ENCODE measurements at regions not wholly inside any gene's neighbourhood (a gene's known extent, or its start where the extent isn't known, plus 50 kb on each side); places are given as distances from the start of the nearest gene placed in this dataset.

DNA sequence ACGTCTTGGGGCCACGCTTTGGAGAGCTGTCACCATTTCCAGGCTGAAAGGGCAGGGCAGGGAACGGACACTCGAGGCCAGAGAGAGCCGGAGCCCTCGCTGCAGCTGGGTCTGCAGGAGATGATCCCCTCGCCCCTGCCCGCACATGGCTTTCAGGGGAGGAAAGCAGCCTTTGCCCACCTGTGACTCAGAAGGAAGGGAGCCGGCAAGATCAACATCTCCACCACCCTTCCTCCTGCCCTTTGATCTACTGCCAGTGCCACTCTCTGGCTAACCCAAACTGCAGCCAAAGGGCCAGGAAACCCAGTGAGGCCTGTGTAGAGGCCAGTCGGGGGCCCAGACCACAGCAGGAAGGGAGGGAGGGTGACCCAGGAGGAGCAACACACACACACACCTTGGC is 137.1 kb upstream of the ERCC6L2 start:
- TF ChIP-seq, protein P1, sequence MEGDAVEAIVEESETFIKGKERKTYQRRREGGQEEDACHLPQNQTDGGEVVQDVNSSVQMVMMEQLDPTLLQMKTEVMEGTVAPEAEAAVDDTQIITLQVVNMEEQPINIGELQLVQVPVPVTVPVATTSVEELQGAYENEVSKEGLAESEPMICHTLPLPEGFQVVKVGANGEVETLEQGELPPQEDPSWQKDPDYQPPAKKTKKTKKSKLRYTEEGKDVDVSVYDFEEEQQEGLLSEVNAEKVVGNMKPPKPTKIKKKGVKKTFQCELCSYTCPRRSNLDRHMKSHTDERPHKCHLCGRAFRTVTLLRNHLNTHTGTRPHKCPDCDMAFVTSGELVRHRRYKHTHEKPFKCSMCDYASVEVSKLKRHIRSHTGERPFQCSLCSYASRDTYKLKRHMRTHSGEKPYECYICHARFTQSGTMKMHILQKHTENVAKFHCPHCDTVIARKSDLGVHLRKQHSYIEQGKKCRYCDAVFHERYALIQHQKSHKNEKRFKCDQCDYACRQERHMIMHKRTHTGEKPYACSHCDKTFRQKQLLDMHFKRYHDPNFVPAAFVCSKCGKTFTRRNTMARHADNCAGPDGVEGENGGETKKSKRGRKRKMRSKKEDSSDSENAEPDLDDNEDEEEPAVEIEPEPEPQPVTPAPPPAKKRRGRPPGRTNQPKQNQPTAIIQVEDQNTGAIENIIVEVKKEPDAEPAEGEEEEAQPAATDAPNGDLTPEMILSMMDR (IDR thresholded peaks at IDR 0.05): no peak
- TF ChIP-seq EP300 (IDR thresholded peaks at IDR 0.05) (no peak), POLR2A (IDR thresholded peaks at IDR 0.05) (no peak)
